ENCODE measurements at regions not wholly inside any gene's neighbourhood (a gene's known extent, or its start where the extent isn't known, plus 50 kb on each side); places are given as distances from the start of the nearest gene placed in this dataset.

DNA sequence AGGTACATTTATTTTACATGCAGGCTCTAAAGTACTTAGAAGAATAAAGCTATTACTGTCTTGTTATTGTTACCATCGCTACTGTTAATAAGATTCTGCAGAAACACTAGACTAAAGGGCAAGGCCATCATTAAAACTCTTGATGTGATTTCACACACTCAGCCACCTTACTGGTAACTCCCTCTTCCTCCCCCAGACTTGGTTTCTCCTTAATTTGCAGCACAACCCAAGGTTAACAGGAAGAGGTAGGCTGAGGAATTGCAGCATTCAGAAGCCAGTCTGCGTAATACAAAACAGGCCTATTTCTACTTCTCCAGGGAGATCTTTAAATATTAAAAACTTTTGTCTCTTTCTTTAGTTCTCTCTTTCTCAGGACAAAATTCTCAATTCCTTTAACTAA is 210.3 kb downstream of the BTG1 start:
- H3K4me1 Mint-ChIP-seq (ENCODE audit: low read depth), result peaks cover 8% of the 10 kb centered on the region
- H3K27ac Mint-ChIP-seq, result no peak overlapping the region
- no peak overlapping the region for H3K4me3 Mint-ChIP-seq
- H3K9me3 Mint-ChIP-seq, result no peaks in the 10 kb centered on the region
- H3K27me3 Mint-ChIP-seq, result no peaks in the 10 kb centered on the region
- no peaks in the 10 kb centered on the region for H3K36me3 Mint-ChIP-seq (ENCODE audit: low read depth)

DNA sequence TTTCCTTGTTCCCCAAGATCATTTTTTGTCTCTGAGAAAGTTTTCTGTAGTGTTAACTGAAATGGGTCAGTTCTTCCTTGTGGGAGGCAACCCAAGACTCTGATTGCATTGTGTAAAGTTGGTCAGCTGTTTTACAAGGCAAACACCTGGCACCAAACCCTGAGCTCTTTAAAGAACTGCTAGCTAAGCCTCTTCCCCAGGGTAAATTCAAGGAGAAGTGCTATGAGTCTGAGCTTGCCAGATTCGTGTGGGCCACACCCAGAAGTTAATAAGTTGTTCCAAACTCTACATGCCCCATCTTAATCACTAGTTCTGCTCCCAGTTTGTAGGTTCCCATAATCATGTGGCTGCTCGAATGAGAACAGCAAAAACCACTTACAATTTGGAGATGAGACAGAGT is 214.5 kb downstream of the BTG1 start:
- H3K4me1 Mint-ChIP-seq (ENCODE audit: low read depth), result peaks cover 4% of the 10 kb centered on the region
- H3K4me3 Mint-ChIP-seq, result no peak overlapping the region
- no peaks in the 10 kb centered on the region for H3K27me3 Mint-ChIP-seq
- no peak overlapping the region for H3K27ac Mint-ChIP-seq
- H3K36me3 Mint-ChIP-seq (ENCODE audit: low read depth), result no peaks in the 10 kb centered on the region
- no peaks in the 10 kb centered on the region for H3K9me3 Mint-ChIP-seq

GRCh38 chr12:91928501-91928900 is 217.1 kb downstream of the BTG1 start:
- Mint-ChIP-seq H3K4me3 (no peak overlapping the region), H3K27me3 (no peaks in the 10 kb centered on the region), H3K4me1 (ENCODE audit: low read depth) (no peaks in the 10 kb centered on the region), H3K9me3 (peaks cover 4% of the 10 kb centered on the region), H3K27ac (no peak overlapping the region), H3K36me3 (ENCODE audit: low read depth) (no peaks in the 10 kb centered on the region)

- Mint-ChIP-seq H3K27me3 (no peaks in the 10 kb centered on the region), H3K4me3 (no peak overlapping the region), H3K27ac (no peak overlapping the region)
These were observed 218.8 kb downstream of the BTG1 start for GRCh38 chr12:91926848-91927247.

GRCh38 chr12:91924827-91925226 is 220.8 kb downstream of the BTG1 start:
- H3K4me1 Mint-ChIP-seq (ENCODE audit: low read depth), result peaks cover 22% of the 10 kb centered on the region
- peaks cover 7% of the 10 kb centered on the region for H3K9me3 Mint-ChIP-seq
- no peaks in the 10 kb centered on the region for H3K27me3 Mint-ChIP-seq
- no peak overlapping the region for H3K27ac Mint-ChIP-seq
- no peak overlapping the region for H3K4me3 Mint-ChIP-seq
- H3K36me3 Mint-ChIP-seq (ENCODE audit: low read depth), result no peaks in the 10 kb centered on the region

More at GRCh38 chr12:91926848-91927247, 218.8 kb downstream of the BTG1 start:
- no peaks in the 10 kb centered on the region for H3K36me3 Mint-ChIP-seq (ENCODE audit: low read depth)
- peaks cover 7% of the 10 kb centered on the region for H3K9me3 Mint-ChIP-seq
- peaks cover 4% of the 10 kb centered on the region for H3K4me1 Mint-ChIP-seq (ENCODE audit: low read depth)

DNA sequence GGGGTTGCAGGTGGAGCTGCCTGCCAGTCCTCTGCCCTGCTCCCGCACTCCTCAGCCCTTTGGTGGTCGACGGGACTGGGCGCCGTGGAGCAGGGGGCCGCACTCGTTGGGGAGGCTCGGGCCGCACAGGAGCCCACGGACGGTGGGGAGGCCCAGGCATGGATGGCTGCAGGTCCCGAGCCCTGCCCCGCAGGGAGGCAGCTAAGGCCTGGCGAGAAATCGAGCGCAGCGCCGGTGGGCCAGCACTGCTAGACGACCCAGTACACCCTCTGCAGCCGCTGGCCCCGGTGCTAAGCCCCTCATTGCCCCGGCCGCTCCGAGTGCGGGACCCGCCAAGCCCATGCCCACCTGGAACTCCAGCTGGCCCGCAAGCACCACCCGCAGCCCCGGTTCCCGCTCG is 221.8 kb downstream of the BTG1 start:
- Mint-ChIP-seq H3K4me3 (no peak overlapping the region), H3K27me3 (no peaks in the 10 kb centered on the region), H3K27ac (no peak overlapping the region), H3K4me1 (ENCODE audit: low read depth) (peaks cover 22% of the 10 kb centered on the region), H3K9me3 (peaks cover 7% of the 10 kb centered on the region), H3K36me3 (ENCODE audit: low read depth) (no peaks in the 10 kb centered on the region)

- Mint-ChIP-seq H3K4me3 (no peak overlapping the region), H3K27ac (no peak overlapping the region), H3K4me1 (ENCODE audit: low read depth) (peaks cover 22% of the 10 kb centered on the region), H3K36me3 (ENCODE audit: low read depth) (no peaks in the 10 kb centered on the region), H3K9me3 (peaks cover 7% of the 10 kb centered on the region), H3K27me3 (no peaks in the 10 kb centered on the region)
These were observed 223.0 kb downstream of the BTG1 start for GRCh38 chr12:91922674-91923073.

- no peaks in the 10 kb centered on the region for H3K27me3 Mint-ChIP-seq
- no peaks in the 10 kb centered on the region for H3K36me3 Mint-ChIP-seq (ENCODE audit: low read depth)
- peaks cover 7% of the 10 kb centered on the region for H3K9me3 Mint-ChIP-seq
- H3K4me3 Mint-ChIP-seq, result no peak overlapping the region
- H3K4me1 Mint-ChIP-seq (ENCODE audit: low read depth), result peaks cover 22% of the 10 kb centered on the region
- no peak overlapping the region for H3K27ac Mint-ChIP-seq
These were observed 223.5 kb downstream of the BTG1 start for GRCh38 chr12:91922139-91922538.

- Mint-ChIP-seq H3K27ac (no peak overlapping the region), H3K27me3 (no peaks in the 10 kb centered on the region), H3K9me3 (peaks cover 7% of the 10 kb centered on the region), H3K4me3 (no peak overlapping the region), H3K4me1 (ENCODE audit: low read depth) (peaks cover 22% of the 10 kb centered on the region), H3K36me3 (ENCODE audit: low read depth) (no peaks in the 10 kb centered on the region)
These were observed 224.1 kb downstream of the BTG1 start for GRCh38 chr12:91921555-91921954.

- no peaks in the 10 kb centered on the region for H3K36me3 Mint-ChIP-seq (ENCODE audit: low read depth)
- peaks cover 22% of the 10 kb centered on the region for H3K4me1 Mint-ChIP-seq (ENCODE audit: low read depth)
- no peak overlapping the region for H3K4me3 Mint-ChIP-seq
- no peak overlapping the region for H3K27ac Mint-ChIP-seq
- H3K27me3 Mint-ChIP-seq, result no peaks in the 10 kb centered on the region
- H3K9me3 Mint-ChIP-seq, result peaks cover 7% of the 10 kb centered on the region
These were observed 224.9 kb downstream of the BTG1 start for GRCh38 chr12:91920741-91921140.

- H3K4me3 Mint-ChIP-seq, result no peak overlapping the region
- H3K27ac Mint-ChIP-seq, result no peak overlapping the region
- no peaks in the 10 kb centered on the region for H3K27me3 Mint-ChIP-seq
- H3K36me3 Mint-ChIP-seq (ENCODE audit: low read depth), result no peaks in the 10 kb centered on the region
- H3K4me1 Mint-ChIP-seq (ENCODE audit: low read depth), result peaks cover 22% of the 10 kb centered on the region
- peaks cover 7% of the 10 kb centered on the region for H3K9me3 Mint-ChIP-seq
These were observed 225.4 kb downstream of the BTG1 start for GRCh38 chr12:91920276-91920675.

DNA sequence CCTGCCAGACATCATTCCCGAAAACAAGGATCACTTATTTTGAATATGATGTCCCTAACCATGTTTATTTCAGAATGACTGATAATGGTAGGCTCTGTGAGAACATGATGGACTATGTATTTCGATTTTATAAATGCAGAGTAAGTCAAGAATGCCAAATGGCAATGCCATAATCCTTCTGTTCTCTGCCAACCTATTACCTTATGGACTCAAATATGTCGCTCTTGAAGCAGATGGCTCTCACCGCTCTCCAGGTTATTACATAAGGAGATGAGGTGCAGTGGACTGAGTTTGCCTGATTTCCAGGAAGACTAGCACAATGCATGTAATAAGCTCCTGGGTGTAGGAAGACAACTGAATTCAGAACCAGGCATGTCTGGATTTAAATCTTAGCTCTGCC is 227.2 kb downstream of the BTG1 start:
- no peaks in the 10 kb centered on the region for H3K36me3 Mint-ChIP-seq (ENCODE audit: low read depth)
- H3K4me1 Mint-ChIP-seq (ENCODE audit: low read depth), result peaks cover 22% of the 10 kb centered on the region
- peaks cover 3% of the 10 kb centered on the region for H3K9me3 Mint-ChIP-seq
- no peaks in the 10 kb centered on the region for H3K27me3 Mint-ChIP-seq
- no peak overlapping the region for H3K27ac Mint-ChIP-seq
- no peak overlapping the region for H3K4me3 Mint-ChIP-seq

DNA sequence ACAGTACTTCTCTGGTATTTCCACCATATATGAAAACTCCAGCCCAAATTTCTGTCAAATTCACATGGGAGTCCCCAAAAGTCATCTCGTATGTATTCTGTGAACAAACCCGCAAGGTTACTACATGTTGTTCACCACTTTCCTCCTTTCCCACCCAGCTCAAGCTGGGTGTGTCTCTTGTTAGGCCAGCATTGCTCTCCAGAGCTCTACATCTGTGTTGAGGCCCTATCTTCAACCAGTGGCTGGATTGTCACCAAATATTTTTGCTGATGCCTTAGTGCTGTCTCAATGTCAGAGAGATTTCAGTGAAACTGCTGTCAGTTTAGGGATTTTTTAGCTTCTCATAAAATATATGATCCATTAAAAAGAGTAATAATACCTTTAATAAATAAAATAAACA is 230.9 kb downstream of the BTG1 start:
- H3K4me1 Mint-ChIP-seq (ENCODE audit: low read depth), result peaks cover 6% of the 10 kb centered on the region
- H3K9me3 Mint-ChIP-seq, result no peaks in the 10 kb centered on the region
- H3K27me3 Mint-ChIP-seq, result no peaks in the 10 kb centered on the region
- H3K27ac Mint-ChIP-seq, result no peak overlapping the region
- H3K4me3 Mint-ChIP-seq, result no peak overlapping the region
- no peaks in the 10 kb centered on the region for H3K36me3 Mint-ChIP-seq (ENCODE audit: low read depth)

DNA sequence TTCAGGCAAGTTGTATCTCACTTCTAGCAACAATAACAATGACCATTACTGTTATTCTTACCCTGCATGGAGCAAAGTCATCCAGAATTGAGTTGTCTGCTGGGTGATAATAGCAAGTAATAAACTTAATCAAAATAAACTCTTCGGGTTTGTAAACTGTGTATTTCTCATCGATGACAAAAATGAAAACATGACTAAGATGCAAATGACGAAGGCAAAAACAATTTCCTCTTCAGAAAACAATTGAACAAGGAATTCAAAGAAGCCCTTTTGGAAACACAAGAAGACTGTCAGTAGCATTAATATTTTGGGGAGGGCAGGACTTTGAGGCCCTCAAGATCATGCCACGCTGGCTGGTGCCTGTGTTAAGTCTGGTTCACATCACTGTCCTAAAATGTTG is 232.0 kb downstream of the BTG1 start:
- peaks cover 6% of the 10 kb centered on the region for H3K4me1 Mint-ChIP-seq (ENCODE audit: low read depth)
- no peak overlapping the region for H3K4me3 Mint-ChIP-seq
- H3K9me3 Mint-ChIP-seq, result peaks cover 4% of the 10 kb centered on the region
- H3K27me3 Mint-ChIP-seq, result no peaks in the 10 kb centered on the region
- H3K27ac Mint-ChIP-seq, result no peak overlapping the region
- H3K36me3 Mint-ChIP-seq (ENCODE audit: low read depth), result no peaks in the 10 kb centered on the region

DNA sequence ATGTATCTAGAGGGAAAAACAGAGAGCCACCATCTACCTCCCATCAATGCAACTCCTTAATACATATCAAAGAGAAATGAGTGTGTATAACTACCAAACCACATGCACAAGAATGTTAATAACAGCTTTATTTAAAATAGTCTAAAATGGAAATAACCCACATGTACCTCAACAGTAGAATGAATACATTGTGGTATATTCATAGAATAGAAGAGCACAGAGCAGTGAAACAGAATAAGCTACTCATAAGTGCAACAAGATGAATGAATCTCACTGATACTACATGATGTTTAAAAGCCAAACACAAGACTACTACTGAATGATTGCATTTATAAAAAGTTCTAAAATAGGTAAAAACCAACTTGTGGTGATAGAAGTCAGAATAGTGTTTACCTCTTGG is 232.5 kb downstream of the BTG1 start:
- peaks cover 6% of the 10 kb centered on the region for H3K4me1 Mint-ChIP-seq (ENCODE audit: low read depth)

DNA sequence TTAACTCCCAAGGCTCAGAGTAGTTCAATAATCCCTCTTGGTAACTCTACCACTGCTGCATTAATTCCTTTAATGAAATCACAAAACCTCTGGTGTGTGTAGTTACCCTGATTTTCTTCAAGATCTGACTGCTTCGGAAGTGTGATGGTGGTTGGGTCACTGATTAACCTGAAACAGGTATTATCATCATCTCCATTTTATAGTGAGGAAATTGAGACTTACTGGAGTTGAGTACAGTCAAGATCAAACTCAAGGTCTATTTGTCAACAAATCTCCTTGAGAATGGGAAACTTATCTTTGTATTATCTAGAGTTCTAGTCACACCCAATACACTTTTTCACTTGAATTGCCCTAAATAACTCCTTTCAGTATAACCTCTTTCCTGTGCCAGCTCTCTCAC is 233.5 kb downstream of the BTG1 start:
- no peaks in the 10 kb centered on the region for H3K27me3 Mint-ChIP-seq
- H3K9me3 Mint-ChIP-seq, result peaks cover 14% of the 10 kb centered on the region
- no peaks in the 10 kb centered on the region for H3K36me3 Mint-ChIP-seq (ENCODE audit: low read depth)
- no peak overlapping the region for H3K27ac Mint-ChIP-seq
- H3K4me3 Mint-ChIP-seq, result no peak overlapping the region
- H3K4me1 Mint-ChIP-seq (ENCODE audit: low read depth), result peaks cover 6% of the 10 kb centered on the region

More for the DNA sequence above, 232.5 kb downstream of the BTG1 start:
- Mint-ChIP-seq H3K27me3 (no peaks in the 10 kb centered on the region), H3K27ac (no peak overlapping the region), H3K9me3 (peaks cover 9% of the 10 kb centered on the region), H3K36me3 (ENCODE audit: low read depth) (no peaks in the 10 kb centered on the region), H3K4me3 (no peak overlapping the region)

Data from stimulated activated naive CD8-positive, alpha-beta T cell treated with anti-CD3 and anti-CD28 coated beads, Interleukin-15, Interleukin-2, amounts not matched to agents 100 ng/mL and 50 ng/mL, for 24 hours (primary cell).